HG03066 (cell line): ENCODE measurements at regions not wholly inside any gene's neighbourhood (a gene's known extent, or its start where the extent isn't known, plus 50 kb on each side); places are given as distances from the start of the nearest gene placed in this dataset.

Source experiments
- ATAC-seq: cut with Tn5 transposase; IDR thresholded peaks from one replicate; pipeline ENCODE4 v1.9.1; 2021; ENCODE audit warnings: low read depth; ENCODE audit not compliant: unreplicated experiment

GRCh38 chr20:1720845-1721475 is 63.4 kb upstream of the SIRPG start:
- no peak for ATAC-seq

GRCh38 chr20:1720226-1720625 is 62.6 kb upstream of the SIRPG start:
- no peak for ATAC-seq

GRCh38 chr20:1718604-1719384 is 61.2 kb upstream of the SIRPG start:
- ATAC-seq: no peak

GRCh38 chr20:1712634-1713624 is 55.4 kb upstream of the SIRPG start:
- ATAC-seq: no peak

- no peak for ATAC-seq
Observed at GRCh38 chr20:1711826-1712601, 54.4 kb upstream of the SIRPG start.

- ATAC-seq: no peak
Observed at GRCh38 chr20:1711266-1711665, 53.7 kb upstream of the SIRPG start.

- no peak for ATAC-seq
Observed at GRCh38 chr20:1710484-1710883, 52.9 kb upstream of the SIRPG start.

GRCh38 chr20:1707588-1708449 is 50.2 kb upstream of the SIRPG start:
- ATAC-seq: no peak
